Adrenal gland (tissue), 9 donors: ENCODE measurements at regions not wholly inside any gene's neighbourhood (a gene's known extent, or its start where the extent isn't known, plus 50 kb on each side); places are given as distances from the start of the nearest gene placed in this dataset.

ENCODE experiments used
- DNase-seq, 7 donors: peaks; one replicate each; pipeline ENCODE4 v3.0.0-alpha.2; 2019 to 2020
- H3K27ac ChIP-seq, 5 donors: fragments of 200-600 bp; sonication (generic) in 4 of 5; 1 replicate in 3 of 5; 2 replicates in 2 of 5; pipeline versions ENCODE4 v1.5.1 to v1.8.0; 2016 to 2020; ENCODE audit warnings: mild to moderate bottlenecking in 1 of 5
- H3K27me3 ChIP-seq: fragments of 200-600 bp; 2 replicates; pipeline ENCODE4 v1.8.0; 2021
- H3K36me3 ChIP-seq, 2 donors: fragments of 200-600 bp; replicated peaks in 1 of 2; 1 replicate in 1 of 2; 2 replicates in 1 of 2; pipeline versions ENCODE4 v1.5.1 to v1.8.0; 2018 to 2022
- H3K4me1 ChIP-seq, 2 donors: fragments of 200-600 bp; replicated peaks in 1 of 2; 1 replicate in 1 of 2; 2 replicates in 1 of 2; pipeline versions ENCODE4 v1.5.1 to v1.8.0; 2018 to 2021
- H3K4me3 ChIP-seq, 4 donors: fragments of 200-600 bp; sonication (generic) in 3 of 4; one replicate each; pipeline ENCODE4 v1.5.1; 2016 to 2018
- H3K9me3 ChIP-seq, 3 donors: fragments of 200-600 bp; sonication (generic) in 1 of 3; replicated peaks in 1 of 3; 1 replicate in 2 of 3; 2 replicates in 1 of 3; pipeline versions ENCODE4 v1.5.1 to v1.8.0; 2016 to 2021
- POLR2A ChIP-seq, 2 donors: fragments of 450-650 bp; IDR thresholded peaks; one replicate each; pipeline ENCODE4 v1.6.1; 2017; ENCODE audit warnings: antibody characterized with exemption in 2 of 2, mild to moderate bottlenecking in 2 of 2, moderate library complexity in 1 of 2
- WGBS, 4 donors: extraction: QIAGEN DNeasy Blood & Tissue Kit in 2 of 4; methylation state at CpG; one replicate each; pipeline versions ENCODE4 v1.1.5 to v1.1.7; 2013 to 2017; 5-methylcytosine and 5-hydroxymethylcytosine counted together
- intact Hi-C, 2 donors: fragments of 100-400 bp; cut with DNase I; formaldehyde crosslinking; loops; one replicate each; pipeline versions ENCODE4 v1.14.1 to v1.15.0; 2022 to 2023
- TF ChIP-seq, protein P1 (sequence below), 6 experiments: fragments of 450-650 bp in 4 of 6; fragments of 200-600 bp in 2 of 6; sonication (generic) in 1 of 6; IDR thresholded peaks; 1 replicate in 5 of 6; 2 replicates in 1 of 6; pipeline versions ENCODE4 v1.5.1 to v1.8.0; 2016 to 2021; ENCODE audit warnings: antibody characterized with exemption in 6 of 6, mild to moderate bottlenecking in 2 of 6, moderate library complexity in 1 of 6
- donor health status: healthy with polysubstance abuse.
- donor health status: Bipolar disorder and iron deficiency.
- donor health status: DM: yes; HTN: yes; CAD: no.
- donor health status: DM: no; HTN: no; CAD: no.
- donor health status: DM: no; HTN: no; CAD: no.

DNA sequence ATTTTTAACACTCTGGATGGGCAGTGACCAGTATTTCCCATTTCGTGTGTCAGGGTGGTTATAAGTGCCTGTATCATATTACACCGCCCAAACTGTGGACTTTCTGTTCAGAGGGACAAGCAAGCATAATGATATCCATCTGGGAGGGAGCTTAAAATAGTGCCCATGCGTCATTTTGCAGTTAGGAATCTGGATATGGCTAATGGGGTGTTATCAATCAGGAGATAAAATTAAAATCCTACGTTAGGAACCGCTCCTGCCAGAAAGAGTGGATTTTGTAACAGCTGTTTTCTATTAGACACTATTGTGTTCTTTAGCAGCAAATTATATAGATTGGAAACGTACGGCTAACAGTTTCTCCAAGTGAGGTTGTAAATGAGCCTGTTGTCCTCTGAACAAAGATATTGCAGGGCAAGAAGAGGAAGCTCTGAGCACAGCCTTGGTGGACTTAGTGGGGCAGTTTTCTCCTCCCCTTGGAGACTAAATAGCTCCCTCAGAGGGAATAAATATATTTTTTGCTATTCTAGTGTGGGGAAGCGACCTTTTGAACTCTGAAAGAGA lies 160.4 kb downstream of the SPATA31D1 start:
- TF ChIP-seq, protein P1, sequence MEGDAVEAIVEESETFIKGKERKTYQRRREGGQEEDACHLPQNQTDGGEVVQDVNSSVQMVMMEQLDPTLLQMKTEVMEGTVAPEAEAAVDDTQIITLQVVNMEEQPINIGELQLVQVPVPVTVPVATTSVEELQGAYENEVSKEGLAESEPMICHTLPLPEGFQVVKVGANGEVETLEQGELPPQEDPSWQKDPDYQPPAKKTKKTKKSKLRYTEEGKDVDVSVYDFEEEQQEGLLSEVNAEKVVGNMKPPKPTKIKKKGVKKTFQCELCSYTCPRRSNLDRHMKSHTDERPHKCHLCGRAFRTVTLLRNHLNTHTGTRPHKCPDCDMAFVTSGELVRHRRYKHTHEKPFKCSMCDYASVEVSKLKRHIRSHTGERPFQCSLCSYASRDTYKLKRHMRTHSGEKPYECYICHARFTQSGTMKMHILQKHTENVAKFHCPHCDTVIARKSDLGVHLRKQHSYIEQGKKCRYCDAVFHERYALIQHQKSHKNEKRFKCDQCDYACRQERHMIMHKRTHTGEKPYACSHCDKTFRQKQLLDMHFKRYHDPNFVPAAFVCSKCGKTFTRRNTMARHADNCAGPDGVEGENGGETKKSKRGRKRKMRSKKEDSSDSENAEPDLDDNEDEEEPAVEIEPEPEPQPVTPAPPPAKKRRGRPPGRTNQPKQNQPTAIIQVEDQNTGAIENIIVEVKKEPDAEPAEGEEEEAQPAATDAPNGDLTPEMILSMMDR (IDR thresholded peaks at IDR 0.05): no peak
- no peak for TF ChIP-seq POLR2A (IDR thresholded peaks at IDR 0.05)
- Histone ChIP-seq H3K4me1 (no peaks in the 10 kb centered on the region), H3K4me3 (no peak overlapping the region), H3K27ac (peak overlapping the region in 1 of 5 donors; percentile 19), H3K9me3 (peaks cover 0 to 2% (median 0%) of the 10 kb centered on the region in 3 donors), H3K27me3 (no peaks in the 10 kb centered on the region), H3K36me3 (no peaks in the 10 kb centered on the region)
- intact Hi-C loops: no loop called here
- peak in 1 of 7 donors; percentile 56 for DNase-seq
- WGBS, 4 donors: 62 to 71% (median 69%) methylated on average over 8 of the region's 8 CpGs

DNA sequence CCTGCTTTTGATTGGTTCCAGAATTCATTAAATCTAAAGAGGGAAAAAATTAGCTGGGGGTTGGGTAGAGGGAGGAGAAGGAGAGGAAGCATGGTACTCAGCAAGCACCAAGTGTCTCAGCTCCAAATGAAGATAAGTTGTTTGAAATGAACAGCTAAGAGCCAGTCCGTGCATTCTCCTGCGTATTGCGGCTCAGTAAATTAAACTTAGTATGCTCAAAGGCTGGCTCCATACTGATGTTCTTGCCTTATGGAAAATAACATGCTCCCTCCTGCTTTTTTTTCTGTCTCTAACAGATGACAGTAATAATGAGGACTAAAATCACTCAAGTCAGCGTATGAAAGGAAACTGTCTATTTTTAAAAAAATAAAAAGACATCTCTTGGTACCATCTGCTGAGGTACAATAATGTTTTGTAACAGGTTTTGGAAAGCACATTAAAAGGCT lies 161.0 kb downstream of the SPATA31D1 start:
- Histone ChIP-seq H3K9me3 (peaks cover 0 to 4% (median 0%) of the 10 kb centered on the region in 3 donors), H3K36me3 (no peaks in the 10 kb centered on the region), H3K27me3 (no peaks in the 10 kb centered on the region), H3K27ac (peak overlapping the region in 1 of 5 donors; percentile 19), H3K4me1 (no peaks in the 10 kb centered on the region), H3K4me3 (no peak overlapping the region)
- 86 to 99% (median 91%) methylated on average over 4 of the region's 4 CpGs for WGBS, 4 donors
- intact Hi-C loops: no loop called here
- no peak for DNase-seq
- no peak for TF ChIP-seq POLR2A (IDR thresholded peaks at IDR 0.05)
- TF ChIP-seq, protein P1 (IDR thresholded peaks at IDR 0.05): no peak

DNA sequence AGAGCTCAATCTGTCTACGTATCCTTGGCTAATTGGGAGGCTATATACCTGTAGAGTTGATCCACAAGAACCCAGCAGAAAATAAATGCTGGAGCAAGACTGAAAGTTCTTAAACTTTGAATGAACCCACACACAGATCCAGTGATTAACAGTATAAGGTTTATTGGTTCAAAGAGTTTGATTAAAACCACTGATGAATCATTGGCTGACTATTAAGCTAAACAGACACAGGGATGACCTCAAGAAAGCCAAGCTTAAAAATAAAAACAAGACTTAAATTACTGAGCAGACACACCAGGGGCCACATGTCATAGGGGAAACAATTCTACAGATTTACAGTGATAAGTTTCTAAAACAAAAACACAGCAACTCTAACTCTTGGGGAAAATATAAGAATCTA lies 163.6 kb downstream of the SPATA31D1 start:
- peaks cover 0 to 4% (median 0%) of the 10 kb centered on the region in 3 donors for H3K9me3 ChIP-seq
- no peak overlapping the region for H3K4me3 ChIP-seq
- no peak for DNase-seq
- TF ChIP-seq POLR2A (IDR thresholded peaks at IDR 0.05): no peak
- TF ChIP-seq, protein P1 (IDR thresholded peaks at IDR 0.05): no peak
- no peaks in the 10 kb centered on the region for H3K36me3 ChIP-seq
- H3K27me3 ChIP-seq: no peaks in the 10 kb centered on the region
- intact Hi-C loops: no loop called here
- WGBS, 4 donors: 94 to 100% (median 97%) methylated on average over 1 of the region's 1 CpG
- no peak overlapping the region for H3K27ac ChIP-seq
- no peaks in the 10 kb centered on the region for H3K4me1 ChIP-seq

DNA sequence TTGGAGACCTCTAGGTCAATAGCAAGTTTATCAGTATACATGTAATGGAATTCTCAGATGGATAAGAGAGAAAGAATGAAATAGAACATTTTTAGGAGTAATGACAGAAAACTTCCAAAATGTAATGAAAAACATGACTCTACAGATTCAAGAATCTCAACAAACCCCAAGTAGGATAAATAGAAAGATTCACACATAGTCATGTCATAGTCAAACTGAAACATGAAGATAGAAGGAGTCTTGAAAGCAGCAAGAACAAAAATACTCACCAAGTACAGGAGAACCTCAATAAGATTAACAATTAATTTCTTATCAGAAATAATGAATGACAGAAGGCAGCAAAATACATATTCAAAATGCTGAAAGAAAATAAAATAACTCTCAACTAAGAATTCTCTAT lies 164.5 kb downstream of the SPATA31D1 start:
- H3K4me3 ChIP-seq: no peak overlapping the region
- intact Hi-C loops: no loop called here
- H3K27me3 ChIP-seq: no peaks in the 10 kb centered on the region
- TF ChIP-seq POLR2A (IDR thresholded peaks at IDR 0.05): no peak
- TF ChIP-seq, protein P1 (IDR thresholded peaks at IDR 0.05): no peak
- no peaks in the 10 kb centered on the region for H3K36me3 ChIP-seq
- DNase-seq: no peak
- H3K27ac ChIP-seq: no peak overlapping the region
- H3K4me1 ChIP-seq: no peaks in the 10 kb centered on the region
- peaks cover 0 to 4% (median 0%) of the 10 kb centered on the region in 3 donors for H3K9me3 ChIP-seq
